ENCODE measurements at regions not wholly inside any gene's neighbourhood (a gene's known extent, or its start where the extent isn't known, plus 50 kb on each side); places are given as distances from the start of the nearest gene placed in this dataset.
"Not testable (repeated sequence)": the region's sequence is repeated elsewhere in the genome, so short reads cannot be mapped to it uniquely, and the experiment has no call there.

DNA sequence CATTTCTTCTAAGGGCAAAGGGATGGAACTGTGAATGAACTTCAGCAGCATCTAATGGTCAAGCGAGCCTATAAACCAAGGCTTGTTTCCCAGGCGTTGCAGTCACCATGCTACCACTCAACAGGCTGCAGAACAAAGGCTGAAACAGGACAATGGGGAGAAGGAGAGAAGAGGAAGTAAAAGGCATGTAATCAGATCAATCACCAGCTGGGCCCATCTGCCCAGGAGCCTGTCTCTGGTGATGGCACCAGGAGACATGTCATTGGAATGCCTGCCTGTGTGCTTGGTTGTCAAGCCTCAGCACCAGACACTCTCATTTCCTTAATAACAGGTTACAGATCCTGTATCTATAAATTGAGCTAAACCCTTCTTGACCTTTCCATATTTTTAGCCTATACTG, 81.7 kb upstream of the UMPS start:
- no peak overlapping the region for H3K4me3 ChIP-seq (ENCODE audit: low read length)
- peaks cover 19% of the 10 kb centered on the region for H3K4me1 ChIP-seq (ENCODE audit: control insufficient read depth, insufficient read depth, low read length)
- Mint-ChIP-seq H3K36me3 (no peaks in the 10 kb centered on the region), H3K27me3 (ENCODE audit: low read depth in 2 of 2) (peaks cover 7% of the 10 kb centered on the region in 2 donors), H3K4me3 (no peak overlapping the region), H3K27ac (no peak overlapping the region), H3K4me1 (peaks cover 31 to 32% of the 10 kb centered on the region in 2 donors), H3K9me3 (no peaks in the 10 kb centered on the region)
- H3K27me3 ChIP-seq (ENCODE audit: control insufficient read depth, insufficient read depth, low read length) = no peaks in the 10 kb centered on the region
- intact Hi-C loops (cut with micrococcal nuclease) = no loop called here
- no peak for ATAC-seq
- no peaks in the 10 kb centered on the region for H3K36me3 ChIP-seq (ENCODE audit: control insufficient read depth, insufficient read depth, low read length)
- TF ChIP-seq, protein P1, sequence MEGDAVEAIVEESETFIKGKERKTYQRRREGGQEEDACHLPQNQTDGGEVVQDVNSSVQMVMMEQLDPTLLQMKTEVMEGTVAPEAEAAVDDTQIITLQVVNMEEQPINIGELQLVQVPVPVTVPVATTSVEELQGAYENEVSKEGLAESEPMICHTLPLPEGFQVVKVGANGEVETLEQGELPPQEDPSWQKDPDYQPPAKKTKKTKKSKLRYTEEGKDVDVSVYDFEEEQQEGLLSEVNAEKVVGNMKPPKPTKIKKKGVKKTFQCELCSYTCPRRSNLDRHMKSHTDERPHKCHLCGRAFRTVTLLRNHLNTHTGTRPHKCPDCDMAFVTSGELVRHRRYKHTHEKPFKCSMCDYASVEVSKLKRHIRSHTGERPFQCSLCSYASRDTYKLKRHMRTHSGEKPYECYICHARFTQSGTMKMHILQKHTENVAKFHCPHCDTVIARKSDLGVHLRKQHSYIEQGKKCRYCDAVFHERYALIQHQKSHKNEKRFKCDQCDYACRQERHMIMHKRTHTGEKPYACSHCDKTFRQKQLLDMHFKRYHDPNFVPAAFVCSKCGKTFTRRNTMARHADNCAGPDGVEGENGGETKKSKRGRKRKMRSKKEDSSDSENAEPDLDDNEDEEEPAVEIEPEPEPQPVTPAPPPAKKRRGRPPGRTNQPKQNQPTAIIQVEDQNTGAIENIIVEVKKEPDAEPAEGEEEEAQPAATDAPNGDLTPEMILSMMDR (IDR thresholded peaks at IDR 0.05) = no peak
- WGBS (ENCODE audit: insufficient coverage) = 93% methylated on average over 2 of the region's 2 CpGs
- no peaks in the 10 kb centered on the region for H3K9me3 ChIP-seq (ENCODE audit: control insufficient read depth, insufficient read depth, low read length)
- DNase-seq = no peak
- H3K27ac ChIP-seq (ENCODE audit: low read length) = no peak overlapping the region

DNA sequence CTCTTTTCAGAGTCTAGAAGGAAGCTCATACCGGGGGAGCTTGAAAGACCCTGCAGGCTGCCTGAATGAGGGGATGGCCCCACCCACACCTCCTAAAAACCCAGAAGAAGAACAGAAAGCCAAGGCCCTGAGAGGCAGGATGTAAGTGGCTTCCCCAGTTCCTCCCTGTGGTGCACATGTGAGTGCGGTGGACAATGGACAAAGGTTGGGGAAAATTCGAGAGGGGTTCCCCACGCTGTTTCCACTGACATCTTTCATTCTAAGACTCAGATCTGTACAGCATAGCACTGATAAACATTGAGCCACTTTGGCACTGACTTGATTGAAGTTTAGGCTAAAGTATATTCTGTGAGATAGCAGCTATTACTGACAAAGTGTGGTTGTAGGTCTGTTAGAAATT, 79.5 kb upstream of the UMPS start:
- Histone ChIP-seq H3K27ac (ENCODE audit: low read length) (no peak overlapping the region), H3K27me3 (ENCODE audit: control insufficient read depth, insufficient read depth, low read length) (no peaks in the 10 kb centered on the region), H3K4me1 (ENCODE audit: control insufficient read depth, insufficient read depth, low read length) (peaks cover 19% of the 10 kb centered on the region), H3K9me3 (ENCODE audit: control insufficient read depth, insufficient read depth, low read length) (no peaks in the 10 kb centered on the region), H3K36me3 (ENCODE audit: control insufficient read depth, insufficient read depth, low read length) (no peaks in the 10 kb centered on the region), H3K4me3 (ENCODE audit: low read length) (no peak overlapping the region)
- H3K9me3 Mint-ChIP-seq = no peaks in the 10 kb centered on the region
- DNase-seq = no peak
- H3K4me3 Mint-ChIP-seq = peak overlapping the region; percentile 32
- intact Hi-C loops (cut with micrococcal nuclease) = no loop called here
- TF ChIP-seq, protein P1 (IDR thresholded peaks at IDR 0.05) = no peak
- H3K36me3 Mint-ChIP-seq = no peaks in the 10 kb centered on the region
- 2% methylated on average over 4 of the region's 4 CpGs for WGBS (ENCODE audit: insufficient coverage)
- peaks cover 5 to 7% of the 10 kb centered on the region in 2 donors for H3K27me3 Mint-ChIP-seq (ENCODE audit: low read depth in 2 of 2)
- H3K27ac Mint-ChIP-seq = peak overlapping the region; percentile 45 to 57
- peak in 2 of 3 donors; percentile 24 to 41 for ATAC-seq
- H3K4me1 Mint-ChIP-seq = peaks cover 43 to 44% of the 10 kb centered on the region in 2 donors

DNA sequence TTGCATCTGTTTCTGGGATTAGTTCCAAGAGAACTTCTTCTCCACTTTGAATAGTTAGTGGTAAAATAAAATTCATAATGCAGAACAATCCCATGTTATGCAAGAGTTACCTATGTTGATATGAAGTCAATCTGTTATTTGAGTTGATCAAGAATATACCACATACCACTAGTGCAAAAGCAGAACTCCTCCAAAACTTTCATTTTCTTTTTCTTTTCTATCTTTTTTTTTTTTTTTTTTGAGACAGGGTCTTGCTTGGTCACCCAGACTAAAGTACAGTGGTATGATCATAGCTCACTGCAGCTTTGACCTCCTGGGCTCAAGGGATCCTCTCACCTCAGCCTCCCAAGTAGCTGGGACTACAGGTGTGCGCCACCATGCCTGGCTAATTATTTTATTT, 78.8 kb upstream of the UMPS start:
- peak overlapping the region; percentile 49 for H3K4me3 Mint-ChIP-seq
- intact Hi-C loops (cut with micrococcal nuclease); H3K27me3 Mint-ChIP-seq (ENCODE audit: low read depth in 2 of 2); H3K36me3 Mint-ChIP-seq; H3K27me3 ChIP-seq (ENCODE audit: control insufficient read depth, insufficient read depth, low read length); DNase-seq; H3K9me3 Mint-ChIP-seq; ATAC-seq; H3K36me3 ChIP-seq (ENCODE audit: control insufficient read depth, insufficient read depth, low read length); H3K9me3 ChIP-seq (ENCODE audit: control insufficient read depth, insufficient read depth, low read length); H3K4me3 ChIP-seq (ENCODE audit: low read length): not testable (repeated sequence)
- peak overlapping the region; percentile 43 for H3K27ac ChIP-seq (ENCODE audit: low read length)
- peak overlapping the region; percentile 45 to 57 for H3K27ac Mint-ChIP-seq
- no CpG with 5 or more reads among the region's 1 CpG for WGBS (ENCODE audit: insufficient coverage)
- H3K4me1 Mint-ChIP-seq = peaks cover 46 to 48% of the 10 kb centered on the region in 2 donors
- H3K4me1 ChIP-seq (ENCODE audit: control insufficient read depth, insufficient read depth, low read length) = peaks cover 19% of the 10 kb centered on the region

DNA sequence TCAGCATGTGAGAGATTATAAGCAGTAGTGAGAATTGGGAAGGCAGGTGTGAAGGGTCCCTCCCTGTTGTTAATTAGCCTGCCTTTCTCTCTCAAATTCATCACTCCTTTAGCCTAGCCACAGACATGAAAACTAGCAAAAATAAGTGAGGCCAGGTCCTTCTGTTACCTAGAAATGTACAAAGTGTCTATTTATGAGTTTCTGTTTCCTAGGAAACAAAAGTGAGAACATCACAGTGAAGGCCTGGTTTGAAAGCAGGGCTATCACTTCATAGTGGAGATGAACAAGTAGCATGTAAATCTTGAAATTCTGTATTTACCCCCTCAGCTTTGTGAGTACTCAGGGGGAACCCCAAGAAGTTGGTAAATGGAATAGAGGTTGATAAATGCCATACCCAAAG, 78.2 kb upstream of the UMPS start:
- DNase-seq (peak in 1 of 2 donors; percentile 9), ATAC-seq (peak; percentile 78 to 84 (median 80))
- Histone ChIP-seq H3K27me3 (ENCODE audit: control insufficient read depth, insufficient read depth, low read length) (no peaks in the 10 kb centered on the region), H3K4me3 (ENCODE audit: low read length) (no peak overlapping the region), H3K9me3 (ENCODE audit: control insufficient read depth, insufficient read depth, low read length) (no peaks in the 10 kb centered on the region), H3K36me3 (ENCODE audit: control insufficient read depth, insufficient read depth, low read length) (no peaks in the 10 kb centered on the region), H3K27ac (ENCODE audit: low read length) (peak overlapping the region; percentile 54), H3K4me1 (ENCODE audit: control insufficient read depth, insufficient read depth, low read length) (peaks cover 22% of the 10 kb centered on the region)
- intact Hi-C loops (cut with micrococcal nuclease) = loop anchor here (1.0 kb wide), 2 partner anchors 19 to 32 kb away; no protein-coding TSS in a partner anchor
- Mint-ChIP-seq H3K4me1 (peaks cover 47 to 53% of the 10 kb centered on the region in 2 donors), H3K4me3 (peak overlapping the region; percentile 49), H3K27ac (peak overlapping the region; percentile 45 to 57), H3K9me3 (no peaks in the 10 kb centered on the region), H3K36me3 (no peaks in the 10 kb centered on the region), H3K27me3 (ENCODE audit: low read depth in 2 of 2) (peaks cover 5 to 7% of the 10 kb centered on the region in 2 donors)
- TF ChIP-seq, protein P1 (IDR thresholded peaks at IDR 0.05) = no peak

Data from natural killer cell (primary cell).